ENCODE measurements at regions not wholly inside any gene's neighbourhood (a gene's known extent, or its start where the extent isn't known, plus 50 kb on each side); places are given as distances from the start of the nearest gene placed in this dataset.

DNA sequence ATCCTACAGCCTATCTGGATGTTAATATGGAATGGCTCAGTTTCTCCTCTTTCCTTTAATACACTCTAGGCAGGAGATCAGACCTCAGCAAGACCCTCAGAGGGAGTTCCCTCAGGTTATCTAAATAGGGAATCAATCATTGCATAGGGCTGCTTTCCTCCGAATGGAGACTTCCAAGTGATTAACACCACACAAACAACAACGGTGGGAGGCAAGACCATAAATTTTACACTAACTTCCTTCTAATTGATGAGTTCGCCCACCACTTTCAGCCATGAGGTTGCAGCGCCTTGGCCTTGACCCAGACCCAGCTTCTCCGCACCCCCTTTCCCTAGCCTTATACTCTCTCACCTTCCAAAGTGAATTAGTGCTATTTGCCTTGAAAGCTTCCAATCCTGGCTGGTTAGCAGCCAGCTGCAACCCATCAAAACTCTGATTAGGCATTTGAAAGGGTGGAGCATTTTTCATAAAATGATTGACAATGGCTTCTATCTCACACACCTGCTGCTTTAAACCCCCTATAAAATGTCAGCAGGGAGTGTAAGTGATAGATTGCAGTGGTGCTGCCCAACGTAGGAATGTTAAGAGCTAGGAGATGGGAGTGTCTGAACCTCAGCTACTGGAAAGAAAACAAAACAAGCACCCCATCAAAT lies 534.9 kb upstream of the USP24 start:
- no peak overlapping the region for H3K27ac ChIP-seq (ENCODE audit: low read depth in 1 of 2, low read length in 2 of 2)
- peaks cover 1% of the 10 kb centered on the region for H3K9me3 ChIP-seq (ENCODE audit: control insufficient read depth, low read length)
- no peaks in the 10 kb centered on the region for H3K27me3 ChIP-seq (ENCODE audit: control insufficient read depth in 1 of 2, insufficient read depth in 2 of 2, low read length in 1 of 2)
- no peak for ATAC-seq (ENCODE audit: low FRiP score)
- intact Hi-C loops (cut with DNase I), result no loop called here
- no peak for DNase-seq
- no peak overlapping the region for H3K4me3 ChIP-seq (ENCODE audit: low read length in 2 of 2)
- no peaks in the 10 kb centered on the region for H3K4me1 ChIP-seq (ENCODE audit: control insufficient read depth in 1 of 2, insufficient read depth in 2 of 2, low read length in 2 of 2)
- 84 to 87% methylated on average over 6 of the region's 6 CpGs for WGBS, 2 donors
- H3K36me3 ChIP-seq (ENCODE audit: control insufficient read depth in 1 of 2, insufficient read depth in 2 of 2, low read length in 1 of 2), result no peaks in the 10 kb centered on the region

GRCh38 chr1:55747408-55747841 lies 532.3 kb upstream of the USP24 start:
- Histone ChIP-seq H3K27ac (ENCODE audit: low read depth in 1 of 2, low read length in 2 of 2) (no peak overlapping the region), H3K36me3 (ENCODE audit: control insufficient read depth in 1 of 2, insufficient read depth in 2 of 2, low read length in 1 of 2) (no peaks in the 10 kb centered on the region), H3K4me3 (ENCODE audit: low read length in 2 of 2) (no peak overlapping the region), H3K27me3 (ENCODE audit: control insufficient read depth in 1 of 2, insufficient read depth in 2 of 2, low read length in 1 of 2) (no peaks in the 10 kb centered on the region), H3K9me3 (ENCODE audit: control insufficient read depth, low read length) (peaks cover 1% of the 10 kb centered on the region), H3K4me1 (ENCODE audit: control insufficient read depth in 1 of 2, insufficient read depth in 2 of 2, low read length in 2 of 2) (no peaks in the 10 kb centered on the region)
- 29 to 34% methylated on average over 5 of the region's 5 CpGs for WGBS, 2 donors
- DNase-seq (peak in 1 of 2 donors; percentile 47), ATAC-seq (ENCODE audit: low FRiP score) (no peak)
- intact Hi-C loops (cut with DNase I), result no loop called here

DNA sequence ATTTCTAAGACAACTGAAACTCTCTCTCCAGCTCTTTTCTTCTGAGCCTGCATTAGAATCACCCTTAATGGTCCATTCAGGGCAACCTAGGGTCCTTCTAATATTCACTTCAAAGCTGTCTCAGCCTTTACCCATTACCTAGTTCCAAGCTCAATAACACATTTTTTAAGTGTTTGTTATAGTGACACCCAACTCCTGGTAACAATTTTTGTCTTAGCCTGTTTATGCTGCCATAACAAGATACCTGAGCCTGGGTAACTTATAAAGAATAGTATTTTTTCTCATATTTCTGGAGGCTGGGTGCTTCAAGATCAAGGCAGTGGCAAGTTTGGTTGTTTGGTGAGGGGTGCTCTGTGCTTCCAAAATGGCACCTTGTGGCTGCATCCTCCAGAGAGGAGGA lies 531.5 kb upstream of the USP24 start:
- peaks cover 1% of the 10 kb centered on the region for H3K9me3 ChIP-seq (ENCODE audit: control insufficient read depth, low read length)
- H3K4me1 ChIP-seq (ENCODE audit: control insufficient read depth in 1 of 2, insufficient read depth in 2 of 2, low read length in 2 of 2), result peaks cover 0 to 1% of the 10 kb centered on the region in 2 donors
- H3K27ac ChIP-seq (ENCODE audit: low read depth in 1 of 2, low read length in 2 of 2), result no peak overlapping the region
- H3K27me3 ChIP-seq (ENCODE audit: control insufficient read depth in 1 of 2, insufficient read depth in 2 of 2, low read length in 1 of 2), result no peaks in the 10 kb centered on the region
- no peak for DNase-seq
- H3K36me3 ChIP-seq (ENCODE audit: control insufficient read depth in 1 of 2, insufficient read depth in 2 of 2, low read length in 1 of 2), result no peaks in the 10 kb centered on the region
- intact Hi-C loops (cut with DNase I), result no loop called here
- no peak for ATAC-seq (ENCODE audit: low FRiP score)
- H3K4me3 ChIP-seq (ENCODE audit: low read length in 2 of 2), result no peak overlapping the region

- DNase-seq (no peak), ATAC-seq (ENCODE audit: low FRiP score) (no peak)
- Histone ChIP-seq H3K36me3 (ENCODE audit: control insufficient read depth in 1 of 2, insufficient read depth in 2 of 2, low read length in 1 of 2) (no peaks in the 10 kb centered on the region), H3K9me3 (ENCODE audit: control insufficient read depth, low read length) (no peaks in the 10 kb centered on the region), H3K27ac (ENCODE audit: low read depth in 1 of 2, low read length in 2 of 2) (no peak overlapping the region), H3K27me3 (ENCODE audit: control insufficient read depth in 1 of 2, insufficient read depth in 2 of 2, low read length in 1 of 2) (no peaks in the 10 kb centered on the region), H3K4me1 (ENCODE audit: control insufficient read depth in 1 of 2, insufficient read depth in 2 of 2, low read length in 2 of 2) (peaks cover 0 to 1% of the 10 kb centered on the region in 2 donors), H3K4me3 (ENCODE audit: low read length in 2 of 2) (no peak overlapping the region)
- 67 to 69% methylated on average over 1 of the region's 1 CpG for WGBS, 2 donors
- intact Hi-C loops (cut with DNase I), result no loop called here
These were observed 526.4 kb upstream of the USP24 start for GRCh38 chr1:55741516-55741915.

- H3K9me3 ChIP-seq (ENCODE audit: control insufficient read depth, low read length), result no peaks in the 10 kb centered on the region
- H3K4me1 ChIP-seq (ENCODE audit: control insufficient read depth in 1 of 2, insufficient read depth in 2 of 2, low read length in 2 of 2), result no peaks in the 10 kb centered on the region
- intact Hi-C loops (cut with DNase I), result no loop called here
- no peaks in the 10 kb centered on the region for H3K36me3 ChIP-seq (ENCODE audit: control insufficient read depth in 1 of 2, insufficient read depth in 2 of 2, low read length in 1 of 2)
- no peaks in the 10 kb centered on the region for H3K27me3 ChIP-seq (ENCODE audit: control insufficient read depth in 1 of 2, insufficient read depth in 2 of 2, low read length in 1 of 2)
- H3K4me3 ChIP-seq (ENCODE audit: low read length in 2 of 2), result no peak overlapping the region
- no peak for DNase-seq
- no peak for ATAC-seq (ENCODE audit: low FRiP score)
- no peak overlapping the region for H3K27ac ChIP-seq (ENCODE audit: low read depth in 1 of 2, low read length in 2 of 2)
These were observed 519.9 kb upstream of the USP24 start for GRCh38 chr1:55735106-55735505.

- no peak for ATAC-seq (ENCODE audit: low FRiP score)
These were observed 511.8 kb upstream of the USP24 start for GRCh38 chr1:55726994-55727393.

GRCh38 chr1:55725378-55725777 lies 510.2 kb upstream of the USP24 start:
- H3K4me3 ChIP-seq (ENCODE audit: low read length in 2 of 2), result no peak overlapping the region
- intact Hi-C loops (cut with DNase I), result no loop called here
- H3K27ac ChIP-seq (ENCODE audit: low read depth in 1 of 2, low read length in 2 of 2), result no peak overlapping the region
- H3K27me3 ChIP-seq (ENCODE audit: control insufficient read depth in 1 of 2, insufficient read depth in 2 of 2, low read length in 1 of 2), result no peaks in the 10 kb centered on the region
- H3K4me1 ChIP-seq (ENCODE audit: control insufficient read depth in 1 of 2, insufficient read depth in 2 of 2, low read length in 2 of 2), result peaks cover 0 to 3% of the 10 kb centered on the region in 2 donors
- no peaks in the 10 kb centered on the region for H3K9me3 ChIP-seq (ENCODE audit: control insufficient read depth, low read length)
- no peak for ATAC-seq (ENCODE audit: low FRiP score)
- no peaks in the 10 kb centered on the region for H3K36me3 ChIP-seq (ENCODE audit: control insufficient read depth in 1 of 2, insufficient read depth in 2 of 2, low read length in 1 of 2)
- no peak for DNase-seq
- 99 to 100% methylated on average over 1 of the region's 1 CpG for WGBS, 2 donors

More at GRCh38 chr1:55726994-55727393, 511.8 kb upstream of the USP24 start:
- intact Hi-C loops (cut with DNase I), result no loop called here
- Histone ChIP-seq H3K27me3 (ENCODE audit: control insufficient read depth in 1 of 2, insufficient read depth in 2 of 2, low read length in 1 of 2) (no peaks in the 10 kb centered on the region), H3K36me3 (ENCODE audit: control insufficient read depth in 1 of 2, insufficient read depth in 2 of 2, low read length in 1 of 2) (no peaks in the 10 kb centered on the region), H3K4me3 (ENCODE audit: low read length in 2 of 2) (no peak overlapping the region), H3K27ac (ENCODE audit: low read depth in 1 of 2, low read length in 2 of 2) (no peak overlapping the region), H3K9me3 (ENCODE audit: control insufficient read depth, low read length) (no peaks in the 10 kb centered on the region), H3K4me1 (ENCODE audit: control insufficient read depth in 1 of 2, insufficient read depth in 2 of 2, low read length in 2 of 2) (peaks cover 0 to 3% of the 10 kb centered on the region in 2 donors)
- no peak for DNase-seq
- WGBS, 2 donors, result 51 to 57% methylated on average over 3 of the region's 3 CpGs

GRCh38 chr1:55724551-55725325 lies 509.6 kb upstream of the USP24 start:
- H3K9me3 ChIP-seq (ENCODE audit: control insufficient read depth, low read length), result no peaks in the 10 kb centered on the region
- H3K4me3 ChIP-seq (ENCODE audit: low read length in 2 of 2), result no peak overlapping the region
- WGBS, 2 donors, result 94 to 97% methylated on average over 7 of the region's 7 CpGs
- intact Hi-C loops (cut with DNase I), result no loop called here
- no peak for ATAC-seq (ENCODE audit: low FRiP score)
- no peaks in the 10 kb centered on the region for H3K27me3 ChIP-seq (ENCODE audit: control insufficient read depth in 1 of 2, insufficient read depth in 2 of 2, low read length in 1 of 2)
- H3K36me3 ChIP-seq (ENCODE audit: control insufficient read depth in 1 of 2, insufficient read depth in 2 of 2, low read length in 1 of 2), result no peaks in the 10 kb centered on the region
- DNase-seq, result no peak
- H3K27ac ChIP-seq (ENCODE audit: low read depth in 1 of 2, low read length in 2 of 2), result no peak overlapping the region
- peaks cover 0 to 3% of the 10 kb centered on the region in 2 donors for H3K4me1 ChIP-seq (ENCODE audit: control insufficient read depth in 1 of 2, insufficient read depth in 2 of 2, low read length in 2 of 2)

DNA sequence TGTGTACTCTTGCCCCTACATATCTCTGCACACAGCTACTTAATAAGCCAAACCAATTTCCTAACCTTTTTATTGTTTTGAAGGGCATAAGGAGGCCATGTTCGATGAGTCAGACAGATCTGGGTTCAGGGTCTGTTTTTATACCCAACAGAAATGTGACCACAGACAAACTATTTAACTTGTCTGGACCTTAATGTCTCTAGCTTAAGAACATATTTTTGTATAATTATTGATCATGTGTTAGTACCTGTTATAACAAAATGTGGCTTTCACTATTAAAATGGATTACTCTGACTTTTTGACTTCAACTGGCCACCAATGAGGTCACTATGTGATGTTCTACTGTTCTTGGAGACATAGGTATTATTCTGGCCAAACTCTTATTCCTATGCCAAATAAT lies 507.8 kb upstream of the USP24 start:
- Histone ChIP-seq H3K4me3 (ENCODE audit: low read length in 2 of 2) (no peak overlapping the region), H3K36me3 (ENCODE audit: control insufficient read depth in 1 of 2, insufficient read depth in 2 of 2, low read length in 1 of 2) (no peaks in the 10 kb centered on the region), H3K4me1 (ENCODE audit: control insufficient read depth in 1 of 2, insufficient read depth in 2 of 2, low read length in 2 of 2) (peaks cover 8% of the 10 kb centered on the region in 2 donors), H3K27ac (ENCODE audit: low read depth in 1 of 2, low read length in 2 of 2) (no peak overlapping the region), H3K9me3 (ENCODE audit: control insufficient read depth, low read length) (no peaks in the 10 kb centered on the region), H3K27me3 (ENCODE audit: control insufficient read depth in 1 of 2, insufficient read depth in 2 of 2, low read length in 1 of 2) (no peaks in the 10 kb centered on the region)
- WGBS, 2 donors, result 79 to 92% methylated on average over 1 of the region's 1 CpG
- DNase-seq, result no peak
- intact Hi-C loops (cut with DNase I), result no loop called here
- ATAC-seq (ENCODE audit: low FRiP score), result no peak

Measured in aorta (tissue), 5 donors.